SK-N-SH treated with all-trans-retinoic acid at 6 μM for 48 hours (cell line): ENCODE measurements at regions not wholly inside any gene's neighbourhood (a gene's known extent, or its start where the extent isn't known, plus 50 kb on each side); places are given as distances from the start of the nearest gene placed in this dataset.

Source experiments
- CREB5 ChIP-seq: fragments of 250-450 bp; sonication (Bioruptor Pico); IDR thresholded peaks from 2 replicates; pipeline ENCODE4 v1.5.1; 2020; ENCODE audit warnings: low read depth, mild to moderate bottlenecking, moderate library complexity
- ESRRG ChIP-seq: fragments of 250-450 bp; sonication (Bioruptor Pico); IDR thresholded peaks from 2 replicates; pipeline ENCODE4 v1.6.1; 2021; ENCODE audit warnings: mild to moderate bottlenecking
- OSR1 ChIP-seq: fragments of 250-450 bp; sonication (Bioruptor Pico); IDR thresholded peaks from 2 replicates; pipeline ENCODE4 v1.8.0; 2022; ENCODE audit warnings: moderate library complexity, mild to moderate bottlenecking, inconsistent platforms
- TCF4 ChIP-seq: fragments of 250-450 bp; sonication (Bioruptor Pico); IDR thresholded peaks from 2 replicates; pipeline ENCODE4 v1.8.0; 2021; ENCODE audit warnings: mild to moderate bottlenecking, moderate library complexity, borderline replicate concordance
- TOX ChIP-seq: fragments of 250-450 bp; sonication (Bioruptor Pico); IDR thresholded peaks from 2 replicates; pipeline ENCODE4 v1.8.0; 2021; ENCODE audit warnings: mild to moderate bottlenecking, moderate library complexity, borderline replicate concordance
- TSHZ2 ChIP-seq: fragments of 250-450 bp; sonication (Bioruptor Pico); IDR thresholded peaks from 2 replicates; pipeline ENCODE4 v1.5.0; 2020; ENCODE audit warnings: mild to moderate bottlenecking, moderate library complexity
- ZFP3 ChIP-seq: fragments of 250-450 bp; sonication (Bioruptor Pico); IDR thresholded peaks from 2 replicates; pipeline ENCODE4 v1.5.0; 2020; ENCODE audit warnings: mild to moderate bottlenecking, moderate library complexity
- ZFP30 ChIP-seq: fragments of 450-650 bp; formaldehyde crosslinking; IDR thresholded peaks from 2 replicates; pipeline ENCODE4 v1.5.0; 2022; ENCODE audit warnings: mild to moderate bottlenecking, moderate library complexity

GRCh38 chr14:53286301-53286700 lies 133.2 kb upstream of the DDHD1 start:
- no peak for TF ChIP-seq TSHZ2 (CRISPR knock-in tag)
- no peak for TF ChIP-seq CREB5 (CRISPR knock-in tag)
- TF ChIP-seq ZFP30 (CRISPR knock-in tag), result no peak
- TF ChIP-seq OSR1, result no peak
- no peak for TF ChIP-seq ZFP3
- TF ChIP-seq TOX (CRISPR knock-in tag), result no peak
- no peak for TF ChIP-seq TCF4 (CRISPR knock-in tag)
- no peak for TF ChIP-seq ESRRG (CRISPR knock-in tag)
